ENCODE measurements at regions not wholly inside any gene's neighbourhood (a gene's known extent, or its start where the extent isn't known, plus 50 kb on each side); places are given as distances from the start of the nearest gene placed in this dataset.

- no peak for TF ChIP-seq CTCF (IDR thresholded peaks at IDR 0.05; ENCODE audit: control insufficient read depth, extremely low read depth, insufficient read depth)
- DNase-seq (ENCODE audit: low read depth) = no peak
- no peak overlapping the region for H3K4me3 ChIP-seq (ENCODE audit: low read depth, low read length)
Observed at GRCh38 chr5:3948838-3949237, 353.2 kb downstream of the IRX1 start.

- TF ChIP-seq CTCF (IDR thresholded peaks at IDR 0.05; ENCODE audit: control insufficient read depth, extremely low read depth, insufficient read depth) = no peak
- DNase-seq (ENCODE audit: low read depth) = no peak
- H3K4me3 ChIP-seq (ENCODE audit: low read depth, low read length) = no peak overlapping the region
Observed at GRCh38 chr5:3954199-3954598, 358.6 kb downstream of the IRX1 start.

DNA sequence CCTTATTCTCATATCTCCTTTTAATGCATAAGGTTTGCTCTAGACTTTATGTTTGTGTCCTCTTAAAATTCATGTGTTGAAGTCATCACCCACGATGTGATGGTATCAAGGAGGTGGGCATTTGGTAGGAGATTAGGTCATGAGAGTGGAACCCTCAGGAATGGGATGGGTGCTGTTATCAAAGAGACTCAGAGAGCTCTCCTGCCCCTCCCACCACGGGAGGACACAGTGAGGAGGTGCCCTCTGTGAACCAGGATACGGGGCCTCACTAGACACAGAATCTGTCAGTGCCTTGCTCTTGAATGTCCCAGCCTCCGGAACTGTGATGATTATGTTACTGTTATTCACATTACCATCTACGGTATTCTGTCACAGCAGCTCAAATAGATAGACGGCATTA lies 359.0 kb downstream of the IRX1 start:
- no peak for TF ChIP-seq CTCF (IDR thresholded peaks at IDR 0.05; ENCODE audit: control insufficient read depth, extremely low read depth, insufficient read depth)
- DNase-seq (ENCODE audit: low read depth) = no peak
- H3K4me3 ChIP-seq (ENCODE audit: low read depth, low read length) = no peak overlapping the region

DNA sequence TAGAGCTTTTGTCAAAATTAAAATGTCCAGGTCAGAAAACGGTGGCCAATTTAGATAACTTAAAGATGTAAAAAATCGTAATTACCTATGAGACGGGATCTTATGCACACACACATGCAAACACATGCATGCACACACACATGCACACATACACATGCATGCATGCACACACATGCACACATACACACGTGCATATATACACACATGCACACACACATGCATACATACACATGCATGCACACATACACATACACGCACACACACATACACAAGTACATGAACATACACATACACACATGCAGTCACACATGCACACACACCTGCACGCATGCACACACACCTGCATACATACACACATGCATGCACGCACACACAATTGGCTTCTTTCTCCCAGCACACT lies 362.0 kb downstream of the IRX1 start:
- TF ChIP-seq CTCF (IDR thresholded peaks at IDR 0.05; ENCODE audit: control insufficient read depth, extremely low read depth, insufficient read depth) = no peak
- no peak overlapping the region for H3K4me3 ChIP-seq (ENCODE audit: low read depth, low read length)
- DNase-seq (ENCODE audit: low read depth) = no peak

GRCh38 chr5:3958389-3958788 lies 362.8 kb downstream of the IRX1 start:
- H3K4me3 ChIP-seq (ENCODE audit: low read depth, low read length) = no peak overlapping the region
- no peak for DNase-seq (ENCODE audit: low read depth)
- TF ChIP-seq CTCF (IDR thresholded peaks at IDR 0.05; ENCODE audit: control insufficient read depth, extremely low read depth, insufficient read depth) = no peak

GRCh38 chr5:3962113-3962512 lies 366.5 kb downstream of the IRX1 start:
- no peak for TF ChIP-seq CTCF (IDR thresholded peaks at IDR 0.05; ENCODE audit: control insufficient read depth, extremely low read depth, insufficient read depth)
- H3K4me3 ChIP-seq (ENCODE audit: low read depth, low read length) = no peak overlapping the region

DNA sequence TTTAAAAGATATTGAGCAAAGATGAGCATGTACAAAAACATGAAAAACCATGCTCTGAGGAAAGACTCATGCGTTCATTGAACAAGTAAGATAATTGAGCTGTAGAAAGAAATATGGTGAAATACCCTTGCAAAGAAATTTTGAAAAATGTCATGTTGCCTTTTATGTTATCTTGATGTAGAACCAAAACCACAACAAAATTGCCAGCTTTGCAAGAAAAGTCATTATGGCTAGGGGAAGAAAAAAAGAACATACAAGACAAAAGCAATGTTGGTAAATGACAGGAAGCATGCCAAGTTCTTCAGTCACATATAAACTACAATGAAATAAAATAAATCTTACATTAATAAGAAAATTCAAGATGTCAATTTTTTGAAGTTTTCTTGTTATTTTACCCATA lies 368.0 kb downstream of the IRX1 start:
- no peak for DNase-seq (ENCODE audit: low read depth)
- TF ChIP-seq CTCF (IDR thresholded peaks at IDR 0.05; ENCODE audit: control insufficient read depth, extremely low read depth, insufficient read depth) = no peak
- no peak overlapping the region for H3K4me3 ChIP-seq (ENCODE audit: low read depth, low read length)

More at GRCh38 chr5:3962113-3962512, 366.5 kb downstream of the IRX1 start:
- no peak for DNase-seq (ENCODE audit: low read depth)

All from LNCaP clone FGC (cell line).